B cell (primary cell): ENCODE measurements at regions not wholly inside any gene's neighbourhood (a gene's known extent, or its start where the extent isn't known, plus 50 kb on each side); places are given as distances from the start of the nearest gene placed in this dataset.

Source experiments
- ATAC-seq: fragments of 200-7000 bp; cut with Tn5 transposase; one replicate; pipeline ENCODE4 v1.10.0; 2021; ENCODE audit warnings: low read depth, mild to moderate bottlenecking, moderate number of reproducible peaks, moderate library complexity
- CTCF ChIA-PET: fragments of 350-600 bp; sonication (Branson Sonifier 250); formaldehyde crosslinking; loops from one replicate; lab custom pipeline; 2021; ENCODE audit warnings: antibody characterized with exemption, inconsistent platforms; lab: Charles Lee
- POLR2A ChIA-PET: fragments of 350-600 bp; sonication (Branson Sonifier 250); formaldehyde crosslinking; loops from one replicate; lab custom pipeline; 2021; ENCODE audit warnings: antibody characterized with exemption; lab: Charles Lee
- DNase-seq: peaks from one replicate; pipeline ENCODE4 v3.0.0; 2013
- H2AFZ ChIP-seq: 2 replicates; pipeline ENCODE4 v1.6.1; 2012; ENCODE audit warnings: mild to moderate bottlenecking, low read depth, low read length; ENCODE audit not compliant: insufficient read depth, poor library complexity, severe bottlenecking
- H3K27ac ChIP-seq, 2 donors: 1 replicate in 1 of 2; 2 replicates in 1 of 2; pipeline ENCODE4 v1.5.1; 2012 to 2013; ENCODE audit warnings: low read length in 2 of 2, mild to moderate bottlenecking in 2 of 2, moderate library complexity in 1 of 2
- H3K27me3 ChIP-seq, 4 experiments: fragments of 200-600 bp in 1 of 4; sonication (generic) in 1 of 4; replicated peaks in 1 of 4; 1 replicate in 2 of 4; 2 replicates in 2 of 4; pipeline versions ENCODE4 v1.6.1 to v1.7.0; 2013 to 2016; ENCODE audit warnings: low read length in 3 of 4, mild to moderate bottlenecking in 2 of 4, mixed read lengths in 1 of 4, moderate library complexity in 1 of 4; ENCODE audit not compliant: insufficient read depth in 4 of 4, control insufficient read depth in 3 of 4; ENCODE audit errors: control extremely low read depth in 1 of 4
- H3K36me3 ChIP-seq, 2 experiments: replicated peaks in 1 of 2; 1 replicate in 1 of 2; 2 replicates in 1 of 2; pipeline versions ENCODE4 v1.6.1 to v1.7.1; 2013; ENCODE audit warnings: low read length in 1 of 2; ENCODE audit not compliant: insufficient read depth in 2 of 2, control insufficient read depth in 1 of 2; ENCODE audit errors: control extremely low read depth in 1 of 2, extremely low read depth in 1 of 2
- H3K4me1 ChIP-seq, 2 donors: fragments of 200-600 bp in 1 of 2; sonication (generic) in 1 of 2; 1 replicate in 1 of 2; 2 replicates in 1 of 2; pipeline versions ENCODE4 v1.5.1 to v1.6.1; 2013 to 2017; ENCODE audit warnings: low read length in 2 of 2; ENCODE audit not compliant: control insufficient read depth in 2 of 2, insufficient read depth in 2 of 2
- H3K4me2 ChIP-seq: replicated peaks from 2 replicates; pipeline ENCODE3; 2012; ENCODE audit warnings: mild to moderate bottlenecking, low read depth, low read length; ENCODE audit not compliant: poor library complexity, severe bottlenecking
- H3K4me3 ChIP-seq, 5 experiments: fragments of 200-600 bp in 1 of 5; sonication (generic) in 1 of 5; 1 replicate in 3 of 5; 2 replicates in 2 of 5; pipeline versions ENCODE4 v1.5.1 to v1.7.0; 2011 to 2016; ENCODE audit warnings: low read length in 4 of 5, mild to moderate bottlenecking in 4 of 5, low read depth in 2 of 5, control low read depth in 1 of 5, moderate library complexity in 1 of 5; ENCODE audit not compliant: insufficient read depth in 1 of 5; ENCODE audit errors: control extremely low read depth in 1 of 5, extremely low read depth in 1 of 5
- H3K79me2 ChIP-seq: fragments of 200-600 bp; sonication (generic); one replicate; pipeline ENCODE4 v1.6.0; 2016; ENCODE audit warnings: low read length; ENCODE audit not compliant: control insufficient read depth, insufficient read depth
- H3K9ac ChIP-seq: fragments of 200-600 bp; sonication (generic); 2 replicates; pipeline ENCODE4 v1.6.1; 2017; ENCODE audit warnings: mild to moderate bottlenecking, low read length, moderate library complexity
- H3K9me3 ChIP-seq, 3 donors: one replicate each; pipeline versions ENCODE4 v1.6.1 to v1.7.1; 2013; ENCODE audit warnings: low read length in 2 of 3; ENCODE audit not compliant: control insufficient read depth in 2 of 3, insufficient read depth in 1 of 3; ENCODE audit errors: control extremely low read depth in 1 of 3
- H4K20me1 ChIP-seq: 2 replicates; pipeline ENCODE4 v1.6.0; 2012; ENCODE audit warnings: mild to moderate bottlenecking, low read length; ENCODE audit not compliant: insufficient read depth, control insufficient read depth, poor library complexity, severe bottlenecking
- H3K27ac Mint-ChIP-seq: one replicate; pipeline ENCODE4 v1.8.0; 2021; ENCODE audit warnings: mixed read lengths
- H3K27me3 Mint-ChIP-seq: one replicate; pipeline ENCODE4 v1.8.0; 2021; ENCODE audit warnings: mixed read lengths
- H3K4me1 Mint-ChIP-seq: one replicate; pipeline ENCODE4 v1.8.0; 2021; ENCODE audit warnings: mixed read lengths
- H3K4me3 Mint-ChIP-seq: one replicate; pipeline ENCODE4 v1.8.0; 2021; ENCODE audit warnings: mixed read lengths
- H3K9me3 Mint-ChIP-seq: one replicate; pipeline ENCODE4 v1.8.0; 2022; ENCODE audit warnings: mixed read lengths; ENCODE audit not compliant: insufficient read depth
- EZH2 ChIP-seq: IDR thresholded peaks from 2 replicates; pipeline ENCODE4 v1.6.1; 2012; ENCODE audit warnings: borderline replicate concordance, low read depth, mild to moderate bottlenecking, moderate library complexity, low read length; ENCODE audit not compliant: insufficient read depth, poor library complexity, severe bottlenecking
- WGBS: methylation state at CpG from one replicate; pipeline ENCODE4 v1.1.5; 2013; ENCODE audit warnings: missing lambda C conversion rate; ENCODE audit not compliant: insufficient coverage; 5-methylcytosine and 5-hydroxymethylcytosine counted together
- intact Hi-C: fragments of 100-400 bp; cut with micrococcal nuclease; formaldehyde crosslinking; loops from one replicate; pipeline ENCODE4 v1.10.0; 2022
- TF ChIP-seq, protein P1 (sequence below): fragments of 200-600 bp; IDR thresholded peaks from one replicate; pipeline ENCODE4 v1.8.0; 2022; ENCODE audit warnings: antibody characterized with exemption, mild to moderate bottlenecking

DNA sequence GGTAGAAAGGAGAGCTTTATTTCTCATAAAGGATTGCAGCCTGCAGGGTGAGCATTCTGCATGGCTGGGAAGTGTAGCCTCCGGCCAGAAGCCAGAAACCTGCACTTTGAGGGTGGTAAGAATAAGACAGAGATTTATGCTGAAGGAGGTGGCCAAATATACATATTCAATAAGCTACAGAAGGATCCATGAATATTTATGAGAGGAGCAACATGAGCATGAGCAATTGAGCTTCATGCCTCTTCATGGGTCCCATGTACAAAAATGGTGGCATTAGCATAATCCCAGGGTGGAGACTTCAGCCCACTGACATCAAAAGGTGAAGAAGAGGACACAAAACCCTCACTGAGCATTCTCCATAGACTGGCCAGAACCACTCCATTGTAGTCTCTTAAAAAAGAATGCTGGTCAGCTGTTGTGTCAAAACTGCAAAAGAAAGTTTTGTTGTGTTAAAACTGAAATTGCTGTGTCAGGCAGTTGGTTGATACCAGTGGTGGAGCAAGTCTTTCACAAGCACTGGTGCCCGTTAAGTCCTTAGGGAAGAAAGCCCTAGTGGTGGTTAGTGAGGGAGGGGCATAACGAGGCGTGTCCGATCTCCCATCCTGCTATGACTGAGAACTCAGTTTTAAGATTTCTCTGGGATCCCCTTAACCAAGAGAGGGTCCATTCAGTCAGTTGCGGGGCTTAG is 160.8 kb upstream of the MAP1B start:
- no peaks in the 10 kb centered on the region for H3K4me1 ChIP-seq
- POLR2A ChIA-PET, result no interaction called here
- Mint-ChIP-seq H3K27me3 (no peaks in the 10 kb centered on the region), H3K4me1 (no peaks in the 10 kb centered on the region), H3K9me3 (no peaks in the 10 kb centered on the region), H3K27ac (no peak overlapping the region), H3K4me3 (no peak overlapping the region)
- H2AFZ ChIP-seq, result no peak overlapping the region
- no peak for TF ChIP-seq EZH2
- TF ChIP-seq, protein P1, sequence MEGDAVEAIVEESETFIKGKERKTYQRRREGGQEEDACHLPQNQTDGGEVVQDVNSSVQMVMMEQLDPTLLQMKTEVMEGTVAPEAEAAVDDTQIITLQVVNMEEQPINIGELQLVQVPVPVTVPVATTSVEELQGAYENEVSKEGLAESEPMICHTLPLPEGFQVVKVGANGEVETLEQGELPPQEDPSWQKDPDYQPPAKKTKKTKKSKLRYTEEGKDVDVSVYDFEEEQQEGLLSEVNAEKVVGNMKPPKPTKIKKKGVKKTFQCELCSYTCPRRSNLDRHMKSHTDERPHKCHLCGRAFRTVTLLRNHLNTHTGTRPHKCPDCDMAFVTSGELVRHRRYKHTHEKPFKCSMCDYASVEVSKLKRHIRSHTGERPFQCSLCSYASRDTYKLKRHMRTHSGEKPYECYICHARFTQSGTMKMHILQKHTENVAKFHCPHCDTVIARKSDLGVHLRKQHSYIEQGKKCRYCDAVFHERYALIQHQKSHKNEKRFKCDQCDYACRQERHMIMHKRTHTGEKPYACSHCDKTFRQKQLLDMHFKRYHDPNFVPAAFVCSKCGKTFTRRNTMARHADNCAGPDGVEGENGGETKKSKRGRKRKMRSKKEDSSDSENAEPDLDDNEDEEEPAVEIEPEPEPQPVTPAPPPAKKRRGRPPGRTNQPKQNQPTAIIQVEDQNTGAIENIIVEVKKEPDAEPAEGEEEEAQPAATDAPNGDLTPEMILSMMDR, result no peak
- H3K36me3 ChIP-seq, result no peaks in the 10 kb centered on the region
- DNase-seq (no peak), ATAC-seq (no peak)
- no peak overlapping the region for H3K27ac ChIP-seq
- peaks cover 0 to 3% (median 0%) of the 10 kb centered on the region in 4 experiments for H3K27me3 ChIP-seq
- H3K9ac ChIP-seq, result no peak overlapping the region
- intact Hi-C loops, result no loop called here
- H3K9me3 ChIP-seq, result peaks cover 0 to 12% (median 0%) of the 10 kb centered on the region in 3 donors
- no peak overlapping the region for H3K4me3 ChIP-seq
- no peak overlapping the region for H3K4me2 ChIP-seq
- 90% methylated on average over 1 of the region's 6 CpGs for WGBS
- H4K20me1 ChIP-seq, result no peaks in the 10 kb centered on the region
- CTCF ChIA-PET, result no interaction called here
- H3K79me2 ChIP-seq, result no peaks in the 10 kb centered on the region

- Histone ChIP-seq H3K27me3 (no peaks in the 10 kb centered on the region), H3K4me3 (no peak overlapping the region), H3K27ac (no peak overlapping the region), H3K79me2 (no peaks in the 10 kb centered on the region), H3K4me2 (no peak overlapping the region), H3K36me3 (no peaks in the 10 kb centered on the region), H3K9ac (no peak overlapping the region), H3K4me1 (no peaks in the 10 kb centered on the region), H4K20me1 (no peaks in the 10 kb centered on the region), H2AFZ (no peak overlapping the region), H3K9me3 (peaks cover 0 to 12% (median 0%) of the 10 kb centered on the region in 3 donors)
- H3K9me3 Mint-ChIP-seq, result no peaks in the 10 kb centered on the region
- no peak overlapping the region for H3K27ac Mint-ChIP-seq
- no peak overlapping the region for H3K4me3 Mint-ChIP-seq
- H3K27me3 Mint-ChIP-seq, result no peaks in the 10 kb centered on the region
- CTCF ChIA-PET, result no interaction called here
- H3K4me1 Mint-ChIP-seq, result no peaks in the 10 kb centered on the region
- DNase-seq (no peak), ATAC-seq (no peak)
- no peak for TF ChIP-seq EZH2
- TF ChIP-seq, protein P1, result no peak
- POLR2A ChIA-PET, result no interaction called here
- WGBS, result no CpG with 5 or more reads among the region's 2 CpGs
- intact Hi-C loops, result no loop called here
Observed at GRCh38 chr5:71948206-71948605, 159.1 kb upstream of the MAP1B start.
